A549 (cell line): ENCODE measurements at regions not wholly inside any gene's neighbourhood (a gene's known extent, or its start where the extent isn't known, plus 50 kb on each side); places are given as distances from the start of the nearest gene placed in this dataset.

Experiments
- CBX2 ChIP-seq: fragments of 200-600 bp; sonication (generic); IDR thresholded peaks from 2 replicates; pipeline ENCODE4 v1.6.1; 2016; ENCODE audit warnings: low read depth, mild to moderate bottlenecking, borderline replicate concordance
- CEBPB ChIP-seq, 2 experiments: fragments of >200 bp in 1 of 2; sonication (Bioruptor Twin) in 1 of 2; formaldehyde crosslinking in 1 of 2; IDR thresholded peaks; 2 replicates each; pipeline ENCODE4 v1.6.1; 2012 to 2016
- EHMT2 ChIP-seq: fragments of 200-600 bp; sonication (generic); IDR thresholded peaks from 2 replicates; pipeline ENCODE4 v1.6.1; 2016; ENCODE audit warnings: antibody characterized with exemption, low read depth, mild to moderate bottlenecking, moderate library complexity
- EP300 ChIP-seq, 2 experiments: fragments of >200 bp; sonication (Bioruptor Twin); formaldehyde crosslinking; IDR thresholded peaks; 2 replicates in 1 of 2; 3 replicates in 1 of 2; pipeline ENCODE4 v1.6.1; 2016 to 2017
- HOXA7 ChIP-seq: fragments of 250-450 bp; sonication (Bioruptor Pico); IDR thresholded peaks from 2 replicates; pipeline ENCODE4 v1.5.0; 2020; ENCODE audit warnings: mild to moderate bottlenecking, moderate library complexity
- MAZ ChIP-seq: fragments of 150-350 bp; IDR thresholded peaks from 2 replicates; pipeline ENCODE4 v1.6.1; 2014; ENCODE audit warnings: antibody characterized with exemption, low read depth, low read length, borderline replicate concordance
- POLR2A ChIP-seq: IDR thresholded peaks from 2 replicates; pipeline ENCODE4 v1.6.1; 2012; ENCODE audit warnings: mild to moderate bottlenecking, low read length
- RFX5 ChIP-seq: fragments of 450-650 bp; IDR thresholded peaks from 2 replicates; pipeline ENCODE4 v1.7.1; 2014; ENCODE audit warnings: antibody characterized with exemption, mild to moderate bottlenecking, moderate library complexity
- RNF2 ChIP-seq: fragments of 200-600 bp; sonication (generic); IDR thresholded peaks from 2 replicates; pipeline ENCODE4 v1.6.1; 2016; ENCODE audit warnings: low read depth, mild to moderate bottlenecking, antibody characterized with exemption, moderate library complexity, borderline replicate concordance
- TF ChIP-seq, protein P1 (sequence below): fragments of >200 bp; sonication (Bioruptor Twin); formaldehyde crosslinking; IDR thresholded peaks from 3 replicates; pipeline ENCODE4 v1.5.1; 2016
- TF ChIP-seq, protein P2 (sequence below): IDR thresholded peaks from 2 replicates; pipeline ENCODE4 v1.6.1; 2012

DNA sequence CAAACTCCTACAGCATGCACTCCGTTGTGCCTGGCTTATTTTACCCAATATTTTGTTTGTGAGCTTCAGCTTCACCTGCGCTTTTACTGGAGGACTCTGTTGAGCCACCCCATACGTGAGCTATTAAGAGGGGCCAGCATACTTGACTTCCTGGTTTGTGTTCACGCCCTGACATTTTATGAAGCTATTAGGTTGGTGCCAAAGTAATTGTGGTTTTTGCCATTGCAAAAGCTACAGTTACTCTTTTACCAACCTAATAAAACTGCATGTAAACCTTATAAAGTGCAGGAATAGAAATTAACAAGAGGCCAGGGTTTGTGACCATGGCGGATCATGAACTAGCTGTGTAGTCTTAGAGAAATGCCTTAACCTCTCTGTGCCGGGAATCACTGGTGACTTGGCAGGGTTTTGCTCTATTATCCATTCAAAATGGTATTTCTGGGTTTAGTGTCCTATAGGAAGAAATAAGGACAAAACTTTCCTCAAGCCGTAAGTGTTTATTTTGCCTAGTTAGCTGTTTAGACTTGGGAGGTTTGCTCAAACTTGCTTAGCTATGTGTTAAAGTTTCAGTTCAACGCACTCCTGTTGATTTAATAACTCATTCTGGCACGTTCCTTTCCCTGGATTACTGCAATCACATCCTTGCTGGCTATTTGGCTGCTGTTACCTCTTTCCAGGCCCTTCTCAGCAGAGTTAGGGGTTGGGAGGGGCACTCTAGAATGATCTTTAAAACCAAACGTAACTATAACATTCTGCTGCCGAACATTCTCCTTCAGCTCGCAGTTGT, 1027.6 kb downstream of the BCL11B start:
- TF ChIP-seq EHMT2 = no peak
- no peak for TF ChIP-seq CEBPB (IDR thresholded peaks at IDR 0.05)
- no peak for TF ChIP-seq MAZ
- no peak for TF ChIP-seq RFX5
- no peak for TF ChIP-seq HOXA7 (CRISPR knock-in tag)
- TF ChIP-seq, protein P1, sequence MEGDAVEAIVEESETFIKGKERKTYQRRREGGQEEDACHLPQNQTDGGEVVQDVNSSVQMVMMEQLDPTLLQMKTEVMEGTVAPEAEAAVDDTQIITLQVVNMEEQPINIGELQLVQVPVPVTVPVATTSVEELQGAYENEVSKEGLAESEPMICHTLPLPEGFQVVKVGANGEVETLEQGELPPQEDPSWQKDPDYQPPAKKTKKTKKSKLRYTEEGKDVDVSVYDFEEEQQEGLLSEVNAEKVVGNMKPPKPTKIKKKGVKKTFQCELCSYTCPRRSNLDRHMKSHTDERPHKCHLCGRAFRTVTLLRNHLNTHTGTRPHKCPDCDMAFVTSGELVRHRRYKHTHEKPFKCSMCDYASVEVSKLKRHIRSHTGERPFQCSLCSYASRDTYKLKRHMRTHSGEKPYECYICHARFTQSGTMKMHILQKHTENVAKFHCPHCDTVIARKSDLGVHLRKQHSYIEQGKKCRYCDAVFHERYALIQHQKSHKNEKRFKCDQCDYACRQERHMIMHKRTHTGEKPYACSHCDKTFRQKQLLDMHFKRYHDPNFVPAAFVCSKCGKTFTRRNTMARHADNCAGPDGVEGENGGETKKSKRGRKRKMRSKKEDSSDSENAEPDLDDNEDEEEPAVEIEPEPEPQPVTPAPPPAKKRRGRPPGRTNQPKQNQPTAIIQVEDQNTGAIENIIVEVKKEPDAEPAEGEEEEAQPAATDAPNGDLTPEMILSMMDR = no peak
- no peak for TF ChIP-seq EP300 (IDR thresholded peaks at IDR 0.05)
- TF ChIP-seq, protein P2, sequence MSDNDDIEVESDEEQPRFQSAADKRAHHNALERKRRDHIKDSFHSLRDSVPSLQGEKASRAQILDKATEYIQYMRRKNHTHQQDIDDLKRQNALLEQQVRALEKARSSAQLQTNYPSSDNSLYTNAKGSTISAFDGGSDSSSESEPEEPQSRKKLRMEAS = no peak
- no peak for TF ChIP-seq POLR2A
- no peak for TF ChIP-seq CBX2
- TF ChIP-seq RNF2 = no peak
